Smooth muscle cell (in vitro differentiated cells): ENCODE measurements at regions not wholly inside any gene's neighbourhood (a gene's known extent, or its start where the extent isn't known, plus 50 kb on each side); places are given as distances from the start of the nearest gene placed in this dataset.
A peak's percentile ranks its signal among the peaks of the same experiment; 100 is the strongest.

Experiments
- DNase-seq: peaks from one replicate; lab custom pipeline; 2025; ENCODE audit not compliant: unreplicated experiment; lab: John Stamatoyannopoulos, UW
- H2AFZ ChIP-seq: fragments of 200-600 bp; sonication (generic); 2 replicates; pipeline ENCODE4 v1.6.0; 2016; ENCODE audit warnings: antibody characterized with exemption, low read depth, mild to moderate bottlenecking
- H3F3A ChIP-seq: fragments of 200-600 bp; sonication (generic); 2 replicates; pipeline ENCODE4 v1.6.0; 2017; ENCODE audit warnings: antibody characterized with exemption, low read depth
- H3K27ac ChIP-seq: fragments of 200-600 bp; sonication (generic); 2 replicates; pipeline ENCODE4 v1.5.1; 2016; ENCODE audit warnings: low read depth, mild to moderate bottlenecking
- H3K27me3 ChIP-seq: fragments of 200-600 bp; sonication (generic); 2 replicates; pipeline ENCODE4 v1.6.1; 2016; ENCODE audit warnings: low read depth, mild to moderate bottlenecking
- H3K36me3 ChIP-seq: fragments of 200-600 bp; sonication (generic); 2 replicates; pipeline ENCODE4 v1.5.1; 2016; ENCODE audit warnings: low read depth
- H3K4me1 ChIP-seq: fragments of 200-600 bp; sonication (generic); 2 replicates; pipeline ENCODE4 v1.5.1; 2016; ENCODE audit warnings: low read depth
- H3K4me2 ChIP-seq: fragments of 200-600 bp; sonication (generic); 2 replicates; pipeline ENCODE4 v1.6.0; 2016; ENCODE audit warnings: mild to moderate bottlenecking
- H3K4me3 ChIP-seq: fragments of 200-600 bp; sonication (generic); 2 replicates; pipeline ENCODE4 v1.5.1; 2016; ENCODE audit warnings: mild to moderate bottlenecking
- H3K79me2 ChIP-seq: fragments of 200-600 bp; sonication (generic); 2 replicates; pipeline ENCODE4 v1.6.0; 2016; ENCODE audit warnings: low read depth, mild to moderate bottlenecking
- H3K9ac ChIP-seq: fragments of 200-600 bp; sonication (generic); 2 replicates; pipeline ENCODE4 v1.6.0; 2016; ENCODE audit warnings: low read depth
- H3K9me3 ChIP-seq: fragments of 200-600 bp; sonication (generic); replicated peaks from 2 replicates; pipeline ENCODE4 v1.5.1; 2016; ENCODE audit warnings: low read depth
- H4K20me1 ChIP-seq: fragments of 200-600 bp; sonication (generic); 2 replicates; pipeline ENCODE4 v1.6.0; 2016; ENCODE audit warnings: low read depth
- WGBS: methylation state at CpG from one replicate; pipeline ENCODE4 v1.1.7; 2016; ENCODE audit warnings: low lambda C conversion rate; 5-methylcytosine and 5-hydroxymethylcytosine counted together
- TF ChIP-seq, protein P1 (sequence below): fragments of 200-600 bp; sonication (generic); IDR thresholded peaks from 2 replicates; pipeline ENCODE4 v1.5.1; 2017; ENCODE audit warnings: borderline replicate concordance, mild to moderate bottlenecking, antibody characterized with exemption; ENCODE audit not compliant: insufficient read depth, poor library complexity, severe bottlenecking

DNA sequence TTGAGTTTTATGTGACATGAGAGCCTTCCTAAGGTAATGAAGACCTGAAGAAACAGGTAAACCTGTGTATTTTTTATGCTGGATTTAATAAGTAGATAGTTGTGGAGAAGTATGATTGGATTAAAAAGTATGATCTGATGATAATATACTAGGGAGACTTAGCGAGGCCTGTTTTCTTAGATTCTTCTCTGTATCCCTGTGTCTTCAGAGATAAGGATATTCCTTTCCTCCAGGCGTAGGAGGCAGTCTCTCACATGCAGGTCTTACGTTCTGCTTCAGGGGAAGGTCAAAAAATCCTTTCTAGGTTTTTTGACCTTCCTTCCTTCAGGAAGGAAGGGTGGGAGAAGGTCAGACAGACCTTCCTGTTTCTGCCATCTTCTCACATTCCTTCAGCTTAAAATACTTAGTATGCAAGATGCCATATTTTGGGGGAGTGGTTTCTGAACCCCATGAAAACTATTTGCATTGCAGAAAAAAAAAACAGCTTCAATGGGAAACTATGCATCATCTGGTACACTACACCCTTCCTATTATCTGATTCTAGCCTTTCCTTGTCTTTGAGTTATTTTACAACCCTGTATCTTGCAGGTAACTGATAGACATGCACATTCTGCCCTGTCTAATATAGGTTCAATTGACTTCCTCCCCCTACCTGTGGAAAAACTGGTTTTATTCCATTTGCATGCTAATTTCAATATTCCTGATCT lies 57.3 kb upstream of the ZNF608 start:
- Histone ChIP-seq H3K9ac (no peak overlapping the region), H3K4me3 (no peak overlapping the region), H3K4me2 (no peak overlapping the region), H3K27ac (no peak overlapping the region), H3K36me3 (no peaks in the 10 kb centered on the region), H3K79me2 (no peaks in the 10 kb centered on the region), H3F3A (no peaks in the 10 kb centered on the region), H3K9me3 (no peaks in the 10 kb centered on the region), H3K27me3 (no peaks in the 10 kb centered on the region), H2AFZ (no peak overlapping the region), H4K20me1 (no peaks in the 10 kb centered on the region), H3K4me1 (peaks cover 11% of the 10 kb centered on the region)
- 93% methylated on average over 3 of the region's 3 CpGs for WGBS
- DNase-seq = no peak
- TF ChIP-seq, protein P1, sequence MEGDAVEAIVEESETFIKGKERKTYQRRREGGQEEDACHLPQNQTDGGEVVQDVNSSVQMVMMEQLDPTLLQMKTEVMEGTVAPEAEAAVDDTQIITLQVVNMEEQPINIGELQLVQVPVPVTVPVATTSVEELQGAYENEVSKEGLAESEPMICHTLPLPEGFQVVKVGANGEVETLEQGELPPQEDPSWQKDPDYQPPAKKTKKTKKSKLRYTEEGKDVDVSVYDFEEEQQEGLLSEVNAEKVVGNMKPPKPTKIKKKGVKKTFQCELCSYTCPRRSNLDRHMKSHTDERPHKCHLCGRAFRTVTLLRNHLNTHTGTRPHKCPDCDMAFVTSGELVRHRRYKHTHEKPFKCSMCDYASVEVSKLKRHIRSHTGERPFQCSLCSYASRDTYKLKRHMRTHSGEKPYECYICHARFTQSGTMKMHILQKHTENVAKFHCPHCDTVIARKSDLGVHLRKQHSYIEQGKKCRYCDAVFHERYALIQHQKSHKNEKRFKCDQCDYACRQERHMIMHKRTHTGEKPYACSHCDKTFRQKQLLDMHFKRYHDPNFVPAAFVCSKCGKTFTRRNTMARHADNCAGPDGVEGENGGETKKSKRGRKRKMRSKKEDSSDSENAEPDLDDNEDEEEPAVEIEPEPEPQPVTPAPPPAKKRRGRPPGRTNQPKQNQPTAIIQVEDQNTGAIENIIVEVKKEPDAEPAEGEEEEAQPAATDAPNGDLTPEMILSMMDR = no peak

DNA sequence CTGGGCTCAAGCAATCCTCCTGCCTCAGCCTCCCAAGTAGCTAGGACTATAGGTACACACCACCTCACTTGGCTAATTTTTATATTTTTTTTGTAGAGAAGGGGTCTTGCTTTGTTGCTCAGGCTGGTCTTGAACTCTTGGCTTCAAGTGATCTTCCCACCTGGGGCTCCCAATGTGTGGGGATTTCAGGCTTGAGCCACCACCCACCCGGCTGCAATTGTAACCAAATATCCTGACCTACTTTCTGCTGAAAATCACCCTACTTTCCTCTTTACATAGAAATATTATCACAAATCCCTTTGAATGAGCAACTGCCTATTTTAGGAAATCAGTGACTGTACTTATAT lies 59.6 kb upstream of the ZNF608 start:
- Histone ChIP-seq H3K27ac (peak overlapping the region; percentile 20), H3K4me1 (peaks cover 17% of the 10 kb centered on the region), H3K27me3 (no peaks in the 10 kb centered on the region), H4K20me1 (no peaks in the 10 kb centered on the region), H2AFZ (peak overlapping the region; percentile 17), H3K4me3 (no peak overlapping the region), H3K9ac (no peak overlapping the region), H3K9me3 (no peaks in the 10 kb centered on the region), H3K36me3 (no peaks in the 10 kb centered on the region), H3K79me2 (no peaks in the 10 kb centered on the region), H3F3A (no peaks in the 10 kb centered on the region), H3K4me2 (no peak overlapping the region)
- DNase-seq = no peak
- WGBS = 74% methylated on average over 1 of the region's 1 CpG
- TF ChIP-seq, protein P1 = no peak

DNA sequence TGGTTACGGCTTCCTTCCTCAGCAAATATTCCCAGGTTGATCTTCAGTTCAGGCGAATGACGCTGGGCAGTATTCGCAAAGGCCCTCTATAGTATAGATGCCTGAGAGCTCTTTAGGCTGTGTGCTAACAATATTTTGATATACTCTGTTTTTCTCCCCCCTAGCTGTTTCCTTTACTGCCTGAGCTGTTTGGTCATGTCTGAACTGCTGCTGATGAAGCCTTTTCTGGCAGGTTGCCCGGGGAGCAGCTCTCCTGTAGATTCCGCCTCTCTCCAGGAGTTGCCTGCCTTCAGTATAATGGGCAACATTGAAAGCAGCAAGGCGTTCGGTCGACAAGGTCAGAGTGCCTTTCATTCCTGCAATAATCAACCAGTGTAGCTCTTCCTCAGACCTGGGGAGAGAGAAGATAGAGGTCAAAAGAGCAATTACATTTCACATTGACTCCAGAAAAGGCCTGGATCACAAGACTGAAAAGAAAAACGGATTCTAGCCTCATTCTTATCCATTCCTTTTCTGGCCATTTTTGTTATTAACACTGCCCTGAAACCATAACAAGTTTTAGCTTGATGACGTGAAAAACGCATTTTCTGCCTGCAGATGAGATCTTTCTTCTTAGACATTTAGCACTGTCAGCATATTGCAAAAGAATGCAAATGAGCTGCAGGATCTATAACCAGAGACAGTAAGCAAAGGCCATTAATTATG lies 60.1 kb upstream of the ZNF608 start:
- DNase-seq = peak; percentile 4
- H3K36me3 ChIP-seq = no peaks in the 10 kb centered on the region
- peaks cover 12% of the 10 kb centered on the region for H3K4me1 ChIP-seq
- WGBS = 57% methylated on average over 12 of the region's 12 CpGs
- TF ChIP-seq, protein P1 = no peak
- peak overlapping the region; percentile 20 for H3K4me2 ChIP-seq
- H3K4me3 ChIP-seq = no peak overlapping the region
- no peaks in the 10 kb centered on the region for H3K9me3 ChIP-seq
- H2AFZ ChIP-seq = peak overlapping the region; percentile 17
- no peaks in the 10 kb centered on the region for H3K79me2 ChIP-seq
- H4K20me1 ChIP-seq = no peaks in the 10 kb centered on the region
- peak overlapping the region; percentile 20 for H3K27ac ChIP-seq
- H3F3A ChIP-seq = no peaks in the 10 kb centered on the region
- no peaks in the 10 kb centered on the region for H3K27me3 ChIP-seq
- no peak overlapping the region for H3K9ac ChIP-seq

DNA sequence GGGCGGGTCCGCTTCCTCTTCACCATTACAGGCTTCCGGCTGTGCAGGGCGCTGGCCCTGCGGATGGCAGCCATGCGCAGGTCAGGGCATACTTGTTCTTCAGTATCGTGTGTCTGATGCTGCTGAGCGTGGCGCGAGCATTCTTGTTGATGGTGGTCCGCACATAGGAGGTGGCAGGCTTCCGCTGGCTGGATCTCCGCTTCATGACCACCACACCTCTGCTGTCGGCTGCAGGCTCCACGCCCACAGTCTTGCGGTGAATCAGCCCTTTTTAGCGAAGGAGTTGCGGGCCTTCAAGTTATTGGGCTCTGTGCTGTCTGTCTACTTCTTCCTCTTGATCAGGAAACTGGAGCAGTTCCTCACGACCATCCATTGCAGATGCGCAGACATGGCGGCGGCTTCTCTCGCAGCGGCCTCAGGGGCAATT lies 62.4 kb upstream of the ZNF608 start:
- no peak overlapping the region for H3K4me3 ChIP-seq
- H3F3A ChIP-seq = no peaks in the 10 kb centered on the region
- H3K9me3 ChIP-seq = no peaks in the 10 kb centered on the region
- no peaks in the 10 kb centered on the region for H3K79me2 ChIP-seq
- DNase-seq = no peak
- peaks cover 10% of the 10 kb centered on the region for H3K4me1 ChIP-seq
- no peak overlapping the region for H2AFZ ChIP-seq
- no peak overlapping the region for H3K4me2 ChIP-seq
- no peaks in the 10 kb centered on the region for H4K20me1 ChIP-seq
- H3K36me3 ChIP-seq = no peaks in the 10 kb centered on the region
- no peak overlapping the region for H3K9ac ChIP-seq
- 99% methylated on average over 24 of the region's 24 CpGs for WGBS
- no peaks in the 10 kb centered on the region for H3K27me3 ChIP-seq
- no peak overlapping the region for H3K27ac ChIP-seq
- TF ChIP-seq, protein P1 = no peak
